SKM-1 (cell line): ENCODE measurements at regions not wholly inside any gene's neighbourhood (a gene's known extent, or its start where the extent isn't known, plus 50 kb on each side); places are given as distances from the start of the nearest gene placed in this dataset.
"Not testable (repeated sequence)": the region's sequence is repeated elsewhere in the genome, so short reads cannot be mapped to it uniquely, and the experiment has no call there.

Experiments
- DNase-seq: peaks from one replicate; lab custom pipeline; 2025; ENCODE audit not compliant: unreplicated experiment; lab: John Stamatoyannopoulos, UW

- no peak for DNase-seq
Measured at GRCh38 chrX:68953331-68953730, 124.5 kb downstream of the EFNB1 start.

- DNase-seq, result not testable (repeated sequence)
Measured at GRCh38 chrX:68951942-68952619, 123.3 kb downstream of the EFNB1 start.

GRCh38 chrX:68950937-68951336 lies 122.1 kb downstream of the EFNB1 start:
- no peak for DNase-seq

GRCh38 chrX:68947882-68948605 lies 119.2 kb downstream of the EFNB1 start:
- DNase-seq, result no peak

GRCh38 chrX:68945603-68946228 lies 116.9 kb downstream of the EFNB1 start:
- DNase-seq, result no peak

- no peak for DNase-seq
Measured at GRCh38 chrX:68945081-68945602, 116.3 kb downstream of the EFNB1 start.

GRCh38 chrX:68944211-68944610 lies 115.4 kb downstream of the EFNB1 start:
- no peak for DNase-seq

- no peak for DNase-seq
Measured at GRCh38 chrX:68942840-68943239, 114.0 kb downstream of the EFNB1 start.

- no peak for DNase-seq
Measured at GRCh38 chrX:68942104-68942503, 113.3 kb downstream of the EFNB1 start.

- DNase-seq, result no peak
Measured at GRCh38 chrX:68941385-68941952, 112.6 kb downstream of the EFNB1 start.

GRCh38 chrX:68940601-68941000 lies 111.8 kb downstream of the EFNB1 start:
- no peak for DNase-seq

- no peak for DNase-seq
Measured at GRCh38 chrX:68939868-68940267, 111.0 kb downstream of the EFNB1 start.

- DNase-seq, result no peak
Measured at GRCh38 chrX:68938244-68939004, 109.6 kb downstream of the EFNB1 start.

GRCh38 chrX:68937581-68937980 lies 108.8 kb downstream of the EFNB1 start:
- no peak for DNase-seq

- DNase-seq, result no peak
Measured at GRCh38 chrX:68936608-68937007, 107.8 kb downstream of the EFNB1 start.

- DNase-seq, result no peak
Measured at GRCh38 chrX:68936126-68936525, 107.3 kb downstream of the EFNB1 start.

- no peak for DNase-seq
Measured at GRCh38 chrX:68935362-68935761, 106.5 kb downstream of the EFNB1 start.

GRCh38 chrX:68934922-68935321 lies 106.1 kb downstream of the EFNB1 start:
- no peak for DNase-seq

- DNase-seq, result no peak
Measured at GRCh38 chrX:68934421-68934820, 105.6 kb downstream of the EFNB1 start.

- no peak for DNase-seq
Measured at GRCh38 chrX:68932611-68933010, 103.8 kb downstream of the EFNB1 start.

GRCh38 chrX:68931345-68931744 lies 102.5 kb downstream of the EFNB1 start:
- no peak for DNase-seq
